Glutamatergic neuron (in vitro differentiated cells): ENCODE measurements at regions not wholly inside any gene's neighbourhood (a gene's known extent, or its start where the extent isn't known, plus 50 kb on each side); places are given as distances from the start of the nearest gene placed in this dataset.
"Not testable (repeated sequence)": the region's sequence is repeated elsewhere in the genome, so short reads cannot be mapped to it uniquely, and the experiment has no call there.

Source experiments
- DNase-seq: peaks from one replicate; pipeline ENCODE4 v3.0.0; 2022
- H3K27ac Mint-ChIP-seq: one replicate; pipeline ENCODE4 v1.8.0; 2020; ENCODE audit warnings: mild to moderate bottlenecking, mixed read lengths, inconsistent platforms; ENCODE audit not compliant: unreplicated experiment
- H3K27me3 Mint-ChIP-seq: one replicate; pipeline ENCODE4 v1.8.0; 2020; ENCODE audit warnings: mild to moderate bottlenecking, moderate library complexity, mixed read lengths, inconsistent platforms; ENCODE audit not compliant: unreplicated experiment
- H3K36me3 Mint-ChIP-seq: one replicate; pipeline ENCODE4 v1.8.0; 2020; ENCODE audit warnings: mild to moderate bottlenecking, mixed read lengths, inconsistent platforms; ENCODE audit not compliant: unreplicated experiment
- H3K4me1 Mint-ChIP-seq: one replicate; pipeline ENCODE4 v1.8.0; 2020; ENCODE audit warnings: mild to moderate bottlenecking, low read depth, mixed read lengths, inconsistent platforms; ENCODE audit not compliant: unreplicated experiment
- H3K4me3 Mint-ChIP-seq: one replicate; pipeline ENCODE4 v1.8.0; 2020; ENCODE audit warnings: mild to moderate bottlenecking, mixed read lengths, inconsistent platforms; ENCODE audit not compliant: unreplicated experiment
- H3K9me3 Mint-ChIP-seq: one replicate; pipeline ENCODE4 v1.8.0; 2020; ENCODE audit warnings: mild to moderate bottlenecking, moderate library complexity, mixed read lengths, inconsistent platforms; ENCODE audit not compliant: unreplicated experiment
- CTCF ChIP-seq: fragments of 200-600 bp; sonication (generic); IDR thresholded peaks from one replicate; pipeline ENCODE4 v1.5.0; 2021; ENCODE audit not compliant: partially characterized antibody, unreplicated experiment

GRCh38 chr16:87212026-87212425 lies 105.2 kb downstream of the C16orf95 start:
- Mint-ChIP-seq H3K4me1 (peaks cover 3% of the 10 kb centered on the region), H3K27ac (no peak overlapping the region), H3K27me3 (peaks cover 2% of the 10 kb centered on the region), H3K36me3 (no peaks in the 10 kb centered on the region), H3K4me3 (no peak overlapping the region), H3K9me3 (no peaks in the 10 kb centered on the region)
- TF ChIP-seq CTCF = no peak
- no peak for DNase-seq

- H3K4me1 Mint-ChIP-seq = no peaks in the 10 kb centered on the region
- H3K36me3 Mint-ChIP-seq = no peaks in the 10 kb centered on the region
- DNase-seq = no peak
- no peak for TF ChIP-seq CTCF
- no peak overlapping the region for H3K4me3 Mint-ChIP-seq
- no peaks in the 10 kb centered on the region for H3K9me3 Mint-ChIP-seq
- no peak overlapping the region for H3K27ac Mint-ChIP-seq
- H3K27me3 Mint-ChIP-seq = no peaks in the 10 kb centered on the region
Observed at GRCh38 chr16:87213536-87213935, 103.7 kb downstream of the C16orf95 start.

GRCh38 chr16:87216148-87216840 lies 100.9 kb downstream of the C16orf95 start:
- H3K36me3 Mint-ChIP-seq = no peaks in the 10 kb centered on the region
- TF ChIP-seq CTCF = no peak
- no peak for DNase-seq

GRCh38 chr16:87216841-87217275 lies 100.3 kb downstream of the C16orf95 start:
- no peaks in the 10 kb centered on the region for H3K4me1 Mint-ChIP-seq
- H3K9me3 Mint-ChIP-seq = no peaks in the 10 kb centered on the region
- no peaks in the 10 kb centered on the region for H3K27me3 Mint-ChIP-seq
- no peak for TF ChIP-seq CTCF
- H3K27ac Mint-ChIP-seq = no peak overlapping the region
- DNase-seq = no peak
- no peak overlapping the region for H3K4me3 Mint-ChIP-seq
- no peaks in the 10 kb centered on the region for H3K36me3 Mint-ChIP-seq

More at GRCh38 chr16:87216148-87216840, 100.9 kb downstream of the C16orf95 start:
- H3K9me3 Mint-ChIP-seq = no peaks in the 10 kb centered on the region
- no peak overlapping the region for H3K4me3 Mint-ChIP-seq
- no peaks in the 10 kb centered on the region for H3K27me3 Mint-ChIP-seq
- no peaks in the 10 kb centered on the region for H3K4me1 Mint-ChIP-seq
- H3K27ac Mint-ChIP-seq = no peak overlapping the region

GRCh38 chr16:87217802-87218201 lies 99.4 kb downstream of the C16orf95 start:
- not testable (repeated sequence) for H3K27me3 Mint-ChIP-seq, H3K4me1 Mint-ChIP-seq, DNase-seq, H3K9me3 Mint-ChIP-seq, H3K27ac Mint-ChIP-seq, H3K36me3 Mint-ChIP-seq, H3K4me3 Mint-ChIP-seq
